Smooth muscle cell (in vitro differentiated cells): ENCODE measurements at regions not wholly inside any gene's neighbourhood (a gene's known extent, or its start where the extent isn't known, plus 50 kb on each side); places are given as distances from the start of the nearest gene placed in this dataset.

Source experiments
- DNase-seq: peaks from one replicate; lab custom pipeline; 2025; ENCODE audit not compliant: unreplicated experiment; lab: John Stamatoyannopoulos, UW
- H2AFZ ChIP-seq: fragments of 200-600 bp; sonication (generic); 2 replicates; pipeline ENCODE4 v1.6.0; 2016; ENCODE audit warnings: antibody characterized with exemption, low read depth, mild to moderate bottlenecking
- H3F3A ChIP-seq: fragments of 200-600 bp; sonication (generic); 2 replicates; pipeline ENCODE4 v1.6.0; 2017; ENCODE audit warnings: antibody characterized with exemption, low read depth
- H3K27ac ChIP-seq: fragments of 200-600 bp; sonication (generic); 2 replicates; pipeline ENCODE4 v1.5.1; 2016; ENCODE audit warnings: low read depth, mild to moderate bottlenecking
- H3K27me3 ChIP-seq: fragments of 200-600 bp; sonication (generic); 2 replicates; pipeline ENCODE4 v1.6.1; 2016; ENCODE audit warnings: low read depth, mild to moderate bottlenecking
- H3K36me3 ChIP-seq: fragments of 200-600 bp; sonication (generic); 2 replicates; pipeline ENCODE4 v1.5.1; 2016; ENCODE audit warnings: low read depth
- H3K4me1 ChIP-seq: fragments of 200-600 bp; sonication (generic); 2 replicates; pipeline ENCODE4 v1.5.1; 2016; ENCODE audit warnings: low read depth
- H3K4me2 ChIP-seq: fragments of 200-600 bp; sonication (generic); 2 replicates; pipeline ENCODE4 v1.6.0; 2016; ENCODE audit warnings: mild to moderate bottlenecking
- H3K4me3 ChIP-seq: fragments of 200-600 bp; sonication (generic); 2 replicates; pipeline ENCODE4 v1.5.1; 2016; ENCODE audit warnings: mild to moderate bottlenecking
- H3K79me2 ChIP-seq: fragments of 200-600 bp; sonication (generic); 2 replicates; pipeline ENCODE4 v1.6.0; 2016; ENCODE audit warnings: low read depth, mild to moderate bottlenecking
- H3K9ac ChIP-seq: fragments of 200-600 bp; sonication (generic); 2 replicates; pipeline ENCODE4 v1.6.0; 2016; ENCODE audit warnings: low read depth
- H3K9me3 ChIP-seq: fragments of 200-600 bp; sonication (generic); replicated peaks from 2 replicates; pipeline ENCODE4 v1.5.1; 2016; ENCODE audit warnings: low read depth
- H4K20me1 ChIP-seq: fragments of 200-600 bp; sonication (generic); 2 replicates; pipeline ENCODE4 v1.6.0; 2016; ENCODE audit warnings: low read depth
- CTCF ChIP-seq: fragments of 200-600 bp; sonication (generic); IDR thresholded peaks from 2 replicates; pipeline ENCODE4 v1.5.1; 2017; ENCODE audit warnings: borderline replicate concordance, mild to moderate bottlenecking, antibody characterized with exemption; ENCODE audit not compliant: insufficient read depth, poor library complexity, severe bottlenecking
- WGBS: methylation state at CpG from one replicate; pipeline ENCODE4 v1.1.7; 2016; ENCODE audit warnings: low lambda C conversion rate; 5-methylcytosine and 5-hydroxymethylcytosine counted together

DNA sequence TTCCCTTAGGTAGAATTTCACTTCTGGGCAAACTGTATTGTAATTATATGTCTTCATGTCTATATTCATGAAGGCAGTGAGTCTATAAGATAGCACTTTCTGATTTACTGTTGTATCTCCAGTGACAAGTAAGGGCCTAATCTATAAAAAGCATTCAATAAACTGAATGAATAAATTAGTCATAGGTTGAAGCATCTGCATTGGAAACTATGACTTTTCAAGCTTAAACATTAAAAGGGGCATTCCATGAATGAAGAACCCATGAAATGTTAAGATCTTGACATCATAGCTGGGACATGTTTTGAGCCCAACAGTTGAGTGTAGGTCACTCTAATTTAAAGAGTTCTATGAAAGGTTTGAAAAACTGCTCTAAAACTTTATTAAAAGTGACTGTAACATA is 159.3 kb upstream of the LCORL start:
- no peak overlapping the region for H3K4me2 ChIP-seq
- H3K27ac ChIP-seq: no peak overlapping the region
- no peaks in the 10 kb centered on the region for H3K9me3 ChIP-seq
- H4K20me1 ChIP-seq: no peaks in the 10 kb centered on the region
- no peak overlapping the region for H3K4me3 ChIP-seq
- no peak for DNase-seq
- no peaks in the 10 kb centered on the region for H3K79me2 ChIP-seq
- H3K27me3 ChIP-seq: no peaks in the 10 kb centered on the region
- no peaks in the 10 kb centered on the region for H3K4me1 ChIP-seq
- TF ChIP-seq CTCF: no peak
- H3F3A ChIP-seq: no peaks in the 10 kb centered on the region
- no peak overlapping the region for H3K9ac ChIP-seq
- no peak overlapping the region for H2AFZ ChIP-seq
- no peaks in the 10 kb centered on the region for H3K36me3 ChIP-seq

GRCh38 chr4:18180122-18180521 is 158.6 kb upstream of the LCORL start:
- H3K9me3 ChIP-seq: no peaks in the 10 kb centered on the region
- H3K4me1 ChIP-seq: no peaks in the 10 kb centered on the region
- DNase-seq: no peak
- no peak overlapping the region for H3K4me2 ChIP-seq
- no peaks in the 10 kb centered on the region for H3K79me2 ChIP-seq
- no peaks in the 10 kb centered on the region for H4K20me1 ChIP-seq
- TF ChIP-seq CTCF: no peak
- H3K9ac ChIP-seq: no peak overlapping the region
- 42% methylated on average over 4 of the region's 4 CpGs for WGBS
- H3K36me3 ChIP-seq: no peaks in the 10 kb centered on the region
- no peak overlapping the region for H3K27ac ChIP-seq
- H3F3A ChIP-seq: no peaks in the 10 kb centered on the region
- H2AFZ ChIP-seq: no peak overlapping the region
- H3K27me3 ChIP-seq: no peaks in the 10 kb centered on the region
- H3K4me3 ChIP-seq: no peak overlapping the region

GRCh38 chr4:18171896-18172295 is 150.3 kb upstream of the LCORL start:
- no peaks in the 10 kb centered on the region for H3K36me3 ChIP-seq
- no peak overlapping the region for H2AFZ ChIP-seq
- no peaks in the 10 kb centered on the region for H3K4me1 ChIP-seq
- H3F3A ChIP-seq: no peaks in the 10 kb centered on the region
- WGBS: 73% methylated on average over 2 of the region's 2 CpGs
- no peaks in the 10 kb centered on the region for H3K9me3 ChIP-seq
- DNase-seq: no peak
- no peak overlapping the region for H3K4me2 ChIP-seq
- no peak overlapping the region for H3K27ac ChIP-seq
- no peak for TF ChIP-seq CTCF
- H3K4me3 ChIP-seq: no peak overlapping the region
- H3K9ac ChIP-seq: no peak overlapping the region
- no peaks in the 10 kb centered on the region for H3K27me3 ChIP-seq
- H3K79me2 ChIP-seq: no peaks in the 10 kb centered on the region
- no peaks in the 10 kb centered on the region for H4K20me1 ChIP-seq

- 95% methylated on average over 4 of the region's 4 CpGs for WGBS
Observed at GRCh38 chr4:18167831-18168230, 146.3 kb upstream of the LCORL start.

More at GRCh38 chr4:18167831-18168230, 146.3 kb upstream of the LCORL start:
- Histone ChIP-seq H2AFZ (no peak overlapping the region), H3K27me3 (no peaks in the 10 kb centered on the region), H3K36me3 (no peaks in the 10 kb centered on the region), H3K9me3 (no peaks in the 10 kb centered on the region), H3K79me2 (no peaks in the 10 kb centered on the region), H3K4me1 (no peaks in the 10 kb centered on the region), H3K4me2 (no peak overlapping the region), H4K20me1 (no peaks in the 10 kb centered on the region), H3K27ac (no peak overlapping the region), H3F3A (no peaks in the 10 kb centered on the region), H3K4me3 (no peak overlapping the region), H3K9ac (no peak overlapping the region)
- DNase-seq: no peak
- TF ChIP-seq CTCF: no peak
